C4-2B (cell line): ENCODE measurements at regions not wholly inside any gene's neighbourhood (a gene's known extent, or its start where the extent isn't known, plus 50 kb on each side); places are given as distances from the start of the nearest gene placed in this dataset.

ENCODE experiments used
- CTCF ChIP-seq: fragments of 450-650 bp; conservative IDR thresholded peaks from 2 replicates; pipeline ENCODE4 v1.5.1; 2017; ENCODE audit warnings: mild to moderate bottlenecking
- ZFX ChIP-seq: fragments of 450-650 bp; IDR thresholded peaks from 2 replicates; pipeline ENCODE4 v1.6.1; 2017

DNA sequence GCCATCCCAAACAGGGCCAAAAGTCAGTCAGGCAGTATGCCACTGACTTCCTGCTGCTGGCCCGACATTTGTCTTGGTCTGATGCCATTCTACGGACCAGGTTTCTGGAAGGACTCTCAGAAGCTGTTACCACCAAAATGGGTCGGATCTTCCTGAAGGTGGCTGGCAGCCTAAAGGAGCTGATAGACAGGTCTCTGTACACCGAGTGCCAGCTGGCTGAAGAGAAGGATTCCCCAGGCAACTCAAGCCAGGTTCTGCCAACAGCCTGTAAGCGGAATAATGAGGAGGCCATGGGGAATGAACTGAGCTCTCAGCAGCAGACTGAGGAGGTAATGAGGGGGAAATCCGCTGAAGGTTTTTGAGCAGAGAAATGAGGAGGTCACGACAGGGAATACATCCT lies 95.7 kb downstream of the RTL9 start:
- TF ChIP-seq CTCF (no peak), ZFX (no peak)
